ENCODE measurements at regions not wholly inside any gene's neighbourhood (a gene's known extent, or its start where the extent isn't known, plus 50 kb on each side); places are given as distances from the start of the nearest gene placed in this dataset.
"Not testable (repeated sequence)": the region's sequence is repeated elsewhere in the genome, so short reads cannot be mapped to it uniquely, and the experiment has no call there.

DNA sequence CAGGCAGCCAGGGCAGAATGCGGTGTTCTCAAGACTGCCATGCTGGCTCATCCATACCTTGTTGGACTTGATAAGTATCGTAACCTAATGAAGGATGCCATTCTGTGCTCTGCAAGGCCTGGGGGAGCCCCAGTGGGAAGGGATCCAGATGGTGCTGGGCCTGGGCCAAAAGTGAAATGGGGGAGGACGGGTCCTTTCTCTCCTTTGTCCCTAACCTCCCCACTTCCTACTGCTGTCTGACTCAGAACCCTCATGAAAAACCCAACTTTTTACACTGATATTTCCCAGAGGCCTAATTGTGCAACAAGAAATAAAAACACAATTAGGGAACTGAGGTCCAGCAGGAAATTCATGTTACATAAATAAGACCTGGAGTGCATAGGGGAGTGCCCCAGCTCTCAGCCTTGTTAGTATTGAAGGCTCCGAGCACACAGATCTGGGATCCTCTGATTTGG, 193.7 kb upstream of the SVIL start:
- no peak for DNase-seq (ENCODE audit: low read depth in 2 of 2)

DNA sequence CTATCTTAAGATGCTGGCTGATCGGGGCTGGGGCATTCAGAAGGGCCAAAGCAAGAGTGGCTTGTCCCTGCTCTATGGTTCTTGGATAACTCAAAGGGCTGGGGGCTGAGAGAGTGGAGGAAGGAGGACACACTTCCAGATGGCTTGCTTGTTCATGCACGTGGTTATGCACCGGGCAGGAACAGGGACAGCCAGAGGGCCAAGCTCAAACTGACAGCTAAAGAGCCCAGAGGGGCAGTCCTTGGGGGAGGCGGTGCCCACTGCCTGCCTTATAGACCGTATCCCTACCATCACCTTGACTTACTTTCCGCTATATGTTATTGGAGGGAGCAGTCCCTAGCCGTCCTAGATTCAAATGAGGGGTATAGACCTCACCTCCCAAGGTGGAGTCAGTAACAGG, 192.7 kb upstream of the SVIL start:
- no peak for DNase-seq (ENCODE audit: low read depth in 2 of 2)

DNA sequence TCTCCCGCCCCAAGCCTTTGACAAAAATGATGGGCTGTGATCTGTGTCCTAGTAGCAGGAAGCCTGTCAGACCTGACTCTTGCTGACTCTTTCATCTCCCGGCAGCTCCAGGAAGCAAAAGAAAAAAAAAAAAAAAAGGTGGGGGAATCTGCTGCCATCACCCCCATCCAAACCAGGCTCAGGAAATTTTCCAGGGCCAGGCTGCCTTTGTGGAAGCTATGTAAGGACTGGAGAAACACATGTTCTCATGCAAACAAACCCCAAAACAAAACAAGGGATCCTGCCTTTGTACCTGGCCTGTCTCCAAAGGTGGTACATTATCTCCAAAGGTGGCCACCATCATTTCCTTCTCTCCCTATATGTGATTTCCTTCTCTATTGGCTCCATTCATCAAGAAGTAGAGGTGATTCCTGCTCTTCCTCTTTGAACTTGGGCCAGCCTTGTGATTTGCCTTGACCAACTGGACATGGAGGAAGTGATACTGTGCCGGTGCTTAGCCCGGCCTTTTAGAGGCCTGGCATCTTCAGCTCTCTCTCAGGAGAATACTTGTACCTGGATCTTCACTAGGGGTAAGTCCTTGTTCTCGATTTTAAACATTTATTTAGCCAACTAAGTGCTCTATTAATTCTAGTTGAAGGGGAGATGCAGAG, 192.2 kb upstream of the SVIL start:
- DNase-seq (ENCODE audit: low read depth in 2 of 2) = no peak

DNA sequence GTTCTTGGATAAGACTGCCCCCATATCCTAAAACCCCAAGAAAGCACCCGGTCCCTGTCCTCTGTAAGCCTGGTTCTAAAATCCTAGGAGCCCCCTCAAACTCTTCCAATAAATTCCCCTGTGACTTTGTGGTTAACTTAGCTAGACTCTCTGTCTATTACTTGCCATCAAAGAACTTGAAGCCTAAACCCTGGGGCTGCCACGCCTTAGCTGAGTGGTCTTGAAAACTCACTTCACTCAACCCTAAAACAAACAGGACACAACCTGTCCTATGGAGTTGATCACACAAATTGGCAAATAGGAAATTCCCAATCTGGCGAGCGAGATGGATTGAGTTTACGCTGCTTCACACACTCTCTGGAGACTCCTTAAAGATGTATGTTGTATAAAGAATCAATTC, 191.4 kb upstream of the SVIL start:
- no peak for DNase-seq (ENCODE audit: low read depth in 2 of 2)

DNA sequence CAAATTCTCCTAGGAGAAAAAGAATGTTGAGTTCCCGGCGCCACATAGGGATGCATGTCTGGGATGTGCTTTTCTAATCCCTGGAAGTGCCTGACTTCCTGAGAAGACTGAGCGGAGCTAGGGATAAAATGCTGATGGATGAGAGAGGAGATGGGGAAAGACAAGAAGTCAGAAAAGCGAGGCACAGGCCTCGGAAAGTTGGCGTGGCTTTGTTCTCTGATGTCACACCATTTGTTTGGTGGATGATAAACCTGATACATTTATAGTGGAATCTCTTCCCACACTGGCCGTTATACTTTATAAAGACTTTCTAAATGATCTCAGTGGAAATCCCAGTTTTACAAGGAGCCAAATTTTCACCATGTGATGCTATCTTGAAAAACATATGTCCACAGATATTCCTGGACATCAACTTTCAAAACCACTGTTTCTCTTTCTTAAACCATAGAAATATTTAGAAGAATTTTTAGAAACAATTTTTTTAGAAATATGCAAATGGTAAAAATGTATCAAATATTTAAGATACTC, 188.8 kb upstream of the SVIL start:
- no peak for DNase-seq (ENCODE audit: low read depth in 2 of 2)

DNA sequence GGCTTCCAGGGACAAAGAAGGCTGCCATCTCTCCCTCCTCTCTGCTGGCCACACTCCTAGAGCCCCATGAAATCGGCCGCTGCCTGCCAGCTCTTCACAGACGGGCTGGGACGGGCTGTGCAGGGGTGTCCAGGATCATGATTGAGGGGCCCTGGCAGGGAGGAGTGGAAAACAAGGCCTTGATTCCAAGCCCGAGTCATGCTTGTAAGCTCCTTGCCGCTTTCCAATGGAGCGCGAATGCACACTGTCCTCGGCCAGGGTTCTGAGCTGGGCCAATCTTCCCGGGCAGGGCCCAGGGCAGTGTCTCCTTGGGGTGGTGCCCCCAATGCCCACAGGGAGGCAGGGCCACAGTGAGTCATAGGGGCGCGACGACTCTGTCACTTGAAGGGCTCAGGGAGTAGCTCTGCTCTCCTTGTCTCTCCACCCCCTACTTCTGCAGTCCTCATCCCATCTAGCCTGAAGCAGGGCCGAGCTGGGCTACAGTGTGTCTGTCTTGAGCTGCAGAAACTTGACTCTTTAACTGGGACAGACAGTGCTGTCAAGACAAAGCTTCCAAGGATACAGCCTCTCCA, 186.2 kb upstream of the SVIL start:
- no peak for DNase-seq (ENCODE audit: low read depth in 2 of 2)

DNA sequence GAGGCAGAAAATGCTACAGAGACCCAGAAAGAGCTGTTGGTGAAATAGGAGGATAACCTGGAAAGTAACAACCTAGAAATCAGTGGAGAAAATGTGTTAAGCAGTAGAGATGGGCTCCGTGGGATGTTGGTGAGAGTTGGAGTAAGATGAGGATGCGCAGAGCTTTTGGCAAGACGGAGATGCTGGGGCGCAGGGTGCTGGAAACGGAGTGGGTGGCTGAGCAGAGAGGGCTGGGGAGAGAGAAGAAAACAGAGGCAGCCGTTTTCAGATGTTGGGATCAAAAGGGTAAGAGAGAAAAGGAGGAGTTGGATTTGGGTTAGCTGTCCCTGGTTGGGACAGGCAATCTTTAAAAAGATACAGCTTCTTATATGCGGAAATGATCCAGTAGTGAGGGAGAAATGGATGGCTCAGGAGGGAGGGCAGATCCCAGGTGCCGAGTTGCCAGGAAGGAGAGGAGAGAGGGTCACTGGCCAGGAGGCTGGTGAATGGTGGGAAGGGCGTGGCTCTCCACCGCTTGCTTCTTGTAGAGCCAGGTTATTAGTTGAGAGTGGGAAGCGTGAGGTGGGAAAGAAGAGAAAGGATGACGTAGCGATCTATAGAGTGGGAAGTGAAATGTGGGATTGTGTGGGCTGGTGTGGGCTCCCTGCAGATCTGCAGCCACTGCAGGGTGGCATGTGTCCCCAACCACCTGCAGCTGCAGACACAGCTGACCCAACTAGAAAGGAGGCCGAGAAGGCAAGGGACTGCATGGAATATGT, 182.2 kb upstream of the SVIL start:
- no peak for DNase-seq (ENCODE audit: low read depth in 2 of 2)

DNA sequence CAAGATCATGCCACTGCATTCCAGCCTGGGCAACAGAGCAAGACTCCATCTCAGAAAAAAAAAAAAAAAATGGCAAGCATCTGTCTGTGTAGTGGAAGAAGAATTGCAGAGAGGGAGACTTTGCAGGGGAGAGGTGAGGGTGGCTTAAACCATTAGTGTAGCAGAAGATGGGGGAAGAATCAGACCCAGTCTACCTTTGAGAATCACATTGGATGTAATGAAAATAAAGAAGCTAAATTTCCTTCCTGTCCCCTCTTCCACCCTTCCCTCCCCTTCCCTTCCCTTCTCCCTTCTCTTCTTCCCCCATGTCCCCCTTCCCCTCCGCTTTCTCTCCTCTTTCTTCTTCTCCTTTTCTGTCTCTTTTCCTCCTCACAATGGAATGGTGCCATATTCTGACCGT, 180.8 kb upstream of the SVIL start:
- no peak for DNase-seq (ENCODE audit: low read depth in 2 of 2)

DNA sequence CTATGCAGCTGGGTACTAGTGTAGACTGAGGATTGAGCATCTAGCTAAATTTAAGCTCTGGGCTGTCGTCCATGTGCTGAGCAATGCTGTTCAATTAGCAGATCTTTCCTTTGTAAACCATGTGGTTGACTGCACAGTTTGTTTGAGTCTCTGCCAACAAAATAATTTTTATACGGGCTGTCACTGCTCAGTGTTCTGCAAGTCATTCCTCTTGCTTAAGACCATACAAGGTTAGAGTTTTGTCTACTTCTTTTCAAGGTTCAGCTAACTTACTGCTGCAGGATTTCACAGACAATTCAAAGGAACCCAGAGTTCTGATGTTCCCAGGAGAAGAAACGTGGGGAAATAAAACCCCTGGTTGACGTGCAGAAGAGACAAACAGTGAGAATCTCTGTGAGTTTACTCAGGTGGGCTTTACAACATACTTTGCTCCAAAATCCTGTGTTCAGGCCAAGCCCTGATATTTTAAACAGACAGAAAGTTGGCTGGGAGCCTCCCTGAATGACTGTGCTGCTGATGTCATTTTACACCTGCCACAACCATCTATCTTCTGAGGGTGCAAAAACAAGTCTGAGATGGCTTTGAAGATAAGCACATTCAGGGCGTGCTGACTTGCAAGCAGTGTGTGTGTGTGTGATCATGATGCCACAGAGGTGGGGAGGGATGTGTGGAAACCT, 177.1 kb upstream of the SVIL start:
- DNase-seq (ENCODE audit: low read depth in 2 of 2) = no peak

DNA sequence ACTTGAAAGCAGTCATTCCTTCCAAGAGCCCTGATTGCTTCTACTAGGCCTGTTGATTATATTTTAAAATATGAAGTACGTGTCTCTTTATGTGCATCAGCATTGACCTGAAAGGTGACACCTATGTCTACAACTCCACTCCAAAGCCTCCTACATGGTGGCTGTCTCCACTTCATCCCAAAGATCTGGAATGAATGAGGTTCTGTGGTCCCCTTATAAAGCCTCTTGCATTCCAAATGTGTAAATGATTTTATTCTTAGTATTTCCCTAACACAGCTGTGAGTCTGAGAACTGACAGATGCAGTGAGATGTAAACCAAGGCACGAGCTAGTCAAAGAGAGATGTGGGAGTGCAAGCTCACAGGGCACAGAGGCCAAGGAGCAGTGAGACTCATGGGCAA, 176.0 kb upstream of the SVIL start:
- no peak for DNase-seq (ENCODE audit: low read depth in 2 of 2)

DNA sequence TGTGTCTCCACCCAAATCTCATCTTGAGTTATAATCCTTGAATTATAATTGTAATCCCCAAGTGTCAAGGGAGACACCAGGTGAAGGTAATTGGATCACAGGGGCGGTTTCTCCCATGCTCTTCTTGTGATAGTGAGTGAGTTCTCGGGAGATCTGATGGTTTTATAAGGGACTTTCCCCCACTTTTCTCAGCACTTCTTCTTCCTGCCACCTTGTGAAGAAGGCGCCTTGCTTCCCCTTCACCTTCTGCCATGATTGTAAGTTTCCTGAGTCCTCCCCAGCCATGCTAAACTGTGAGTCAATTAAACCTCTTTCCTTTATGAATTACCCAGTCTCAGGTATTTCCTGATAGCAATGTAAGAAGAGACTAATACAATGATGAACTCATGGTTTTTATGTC, 175.5 kb upstream of the SVIL start:
- DNase-seq (ENCODE audit: low read depth in 2 of 2) = not testable (repeated sequence)

DNA sequence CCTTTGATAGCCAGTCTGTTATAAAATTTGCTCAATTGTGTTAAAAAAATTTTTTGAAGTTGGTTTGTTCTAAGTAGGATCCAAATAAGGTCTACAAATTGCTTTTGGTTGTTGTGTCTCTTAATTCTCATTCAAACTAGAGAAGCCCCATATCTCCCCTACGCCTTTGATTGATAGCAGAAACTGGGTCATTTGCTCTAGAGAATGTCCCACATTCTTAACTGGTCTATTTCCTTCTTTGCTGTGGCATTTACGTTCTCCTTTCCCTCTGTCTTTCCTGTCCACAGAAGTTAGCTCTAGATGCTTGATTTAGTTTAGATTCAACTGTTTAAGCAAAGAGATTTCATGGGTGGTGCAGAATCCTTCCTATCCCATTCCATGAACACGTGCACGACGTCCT, 174.6 kb upstream of the SVIL start:
- no peak for DNase-seq (ENCODE audit: low read depth in 2 of 2)

DNA sequence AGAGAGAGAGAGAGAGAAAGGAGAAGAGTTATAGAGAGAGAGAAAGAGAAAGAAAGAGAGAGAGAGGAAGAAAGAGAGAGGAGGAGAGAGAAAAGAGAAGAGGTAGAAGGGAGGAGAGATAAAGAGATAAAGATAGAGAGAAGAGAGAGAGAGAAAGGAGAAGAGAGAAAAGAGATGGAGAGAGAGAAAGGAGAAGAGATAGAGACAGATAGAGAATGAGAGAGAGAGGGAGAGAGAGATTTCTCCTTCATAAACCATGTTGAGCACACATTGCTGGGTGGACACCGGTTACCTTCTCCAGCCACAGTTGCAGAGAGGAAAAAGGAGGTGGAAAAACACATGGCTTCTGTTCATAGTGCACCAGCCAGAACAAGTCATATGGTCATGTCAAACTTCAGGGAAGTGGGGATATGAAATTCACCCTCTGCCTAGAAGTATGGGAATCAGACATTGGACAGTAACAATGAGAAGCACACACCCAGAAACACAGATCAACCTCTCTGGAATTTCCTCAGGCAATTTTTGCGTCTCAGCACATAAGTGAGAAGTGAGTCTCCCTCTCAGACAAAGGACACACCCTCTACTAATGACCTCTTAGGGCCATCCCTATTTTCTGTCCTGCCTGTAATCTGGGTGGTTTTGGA, 172.5 kb upstream of the SVIL start:
- DNase-seq (ENCODE audit: low read depth in 2 of 2) = no peak

DNA sequence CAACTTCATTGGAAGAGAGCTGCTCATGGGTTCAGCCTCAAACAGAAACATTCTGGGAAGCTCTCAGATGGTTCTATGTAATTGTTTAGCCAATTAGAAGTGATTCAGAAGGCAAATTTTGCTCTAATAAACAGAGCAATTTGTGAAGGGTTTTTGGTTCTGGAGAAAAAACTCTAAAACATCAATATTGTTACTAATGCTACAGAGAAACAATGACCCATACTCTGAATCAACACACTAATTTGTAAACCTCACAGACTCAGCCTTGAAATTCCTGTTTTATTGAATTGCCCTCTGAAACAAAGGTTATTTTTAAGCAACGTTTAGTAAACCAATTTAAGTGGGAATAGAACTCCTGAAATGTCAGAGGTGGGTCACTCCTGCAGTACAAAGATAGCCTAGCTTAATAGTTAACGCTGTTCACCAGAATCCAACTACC, 171.6 kb upstream of the SVIL start:
- DNase-seq (ENCODE audit: low read depth in 2 of 2) = no peak

DNA sequence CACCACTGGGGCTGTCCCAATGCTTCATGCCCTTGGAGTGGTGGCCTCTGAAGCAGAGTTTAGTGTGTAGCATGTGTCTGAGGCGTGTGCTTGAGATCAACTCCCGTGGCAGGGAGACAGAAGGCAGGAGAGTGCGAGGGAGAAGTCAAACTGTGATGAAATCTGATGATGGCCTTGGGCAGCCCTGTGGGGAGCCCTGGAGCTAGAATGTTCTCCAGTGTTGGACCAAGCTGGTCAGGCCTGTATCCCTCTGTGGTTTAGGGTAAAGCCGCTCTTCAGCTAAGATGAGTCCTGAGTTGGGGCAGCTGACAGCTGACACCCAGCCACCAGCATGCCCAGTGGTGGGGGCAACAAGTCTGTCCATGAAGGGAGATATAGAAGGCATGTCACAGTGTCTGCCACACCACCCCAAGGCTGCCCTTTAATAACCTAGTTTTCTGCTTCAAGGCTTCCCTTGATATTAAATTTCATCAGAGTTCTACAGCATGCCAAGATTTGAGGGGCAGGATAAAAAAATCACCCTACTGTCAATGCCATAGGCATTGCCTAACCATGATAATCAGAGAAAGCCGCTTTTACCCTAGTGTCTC, 170.5 kb upstream of the SVIL start:
- no peak for DNase-seq (ENCODE audit: low read depth in 2 of 2)

DNA sequence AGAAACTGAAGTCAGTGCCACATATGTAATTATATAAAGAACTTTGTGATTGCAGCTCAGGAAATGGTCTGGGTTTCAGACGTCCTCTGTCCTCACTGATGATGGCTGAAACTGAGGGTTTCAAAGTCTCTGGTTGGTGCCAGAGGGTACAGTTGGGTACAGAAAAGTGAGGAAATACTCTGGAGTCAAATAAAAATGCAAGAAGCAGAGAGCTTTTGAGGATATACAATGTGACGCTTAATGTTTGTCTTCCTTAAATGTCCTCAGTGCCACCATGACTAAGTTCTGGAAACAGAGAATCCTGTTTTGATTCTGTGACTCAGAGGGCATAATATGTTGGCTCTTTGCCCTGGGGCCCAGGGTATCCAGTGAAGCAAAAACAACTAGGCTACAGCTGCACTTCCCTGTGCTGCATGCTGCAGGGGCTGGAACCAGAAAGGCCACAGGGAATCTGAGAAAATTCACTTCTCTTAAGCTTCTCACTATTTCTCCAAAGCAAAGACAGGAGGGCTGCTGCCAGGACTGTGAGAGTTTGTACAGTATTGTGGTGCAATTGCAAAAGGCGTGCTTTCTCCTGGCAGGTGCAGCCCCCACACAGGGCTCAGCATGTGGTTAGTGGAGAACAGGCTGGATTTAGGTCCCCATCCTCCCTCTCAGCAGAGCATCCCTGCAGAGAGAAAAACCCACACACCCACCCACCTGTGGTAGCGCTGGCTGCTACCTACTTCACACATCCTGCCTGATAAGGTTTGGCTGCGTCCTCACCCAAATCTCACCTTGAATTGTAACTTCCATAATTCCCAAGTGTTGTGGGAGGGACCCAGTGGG, 169.5 kb upstream of the SVIL start:
- DNase-seq (ENCODE audit: low read depth in 2 of 2) = no peak

DNA sequence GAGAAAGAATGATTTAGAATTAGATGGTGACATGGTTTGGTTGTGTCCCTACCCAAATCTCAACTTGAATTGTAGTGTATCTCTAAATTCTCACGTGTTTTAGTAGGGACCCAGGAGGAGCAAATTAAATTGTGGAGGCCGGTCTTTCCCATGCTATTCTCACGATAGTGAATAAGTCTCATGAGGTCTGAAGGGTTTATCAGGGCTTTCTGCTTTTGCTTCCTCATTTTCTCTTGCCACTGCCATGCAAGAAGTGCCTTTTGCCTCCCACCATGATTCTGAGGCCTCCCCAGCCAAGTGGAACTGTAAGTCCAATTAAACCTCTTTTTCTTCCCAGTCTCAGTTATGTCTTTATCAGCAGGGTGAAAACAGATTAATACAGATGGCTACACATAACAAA, 167.4 kb upstream of the SVIL start:
- DNase-seq (ENCODE audit: low read depth in 2 of 2) = no peak

DNA sequence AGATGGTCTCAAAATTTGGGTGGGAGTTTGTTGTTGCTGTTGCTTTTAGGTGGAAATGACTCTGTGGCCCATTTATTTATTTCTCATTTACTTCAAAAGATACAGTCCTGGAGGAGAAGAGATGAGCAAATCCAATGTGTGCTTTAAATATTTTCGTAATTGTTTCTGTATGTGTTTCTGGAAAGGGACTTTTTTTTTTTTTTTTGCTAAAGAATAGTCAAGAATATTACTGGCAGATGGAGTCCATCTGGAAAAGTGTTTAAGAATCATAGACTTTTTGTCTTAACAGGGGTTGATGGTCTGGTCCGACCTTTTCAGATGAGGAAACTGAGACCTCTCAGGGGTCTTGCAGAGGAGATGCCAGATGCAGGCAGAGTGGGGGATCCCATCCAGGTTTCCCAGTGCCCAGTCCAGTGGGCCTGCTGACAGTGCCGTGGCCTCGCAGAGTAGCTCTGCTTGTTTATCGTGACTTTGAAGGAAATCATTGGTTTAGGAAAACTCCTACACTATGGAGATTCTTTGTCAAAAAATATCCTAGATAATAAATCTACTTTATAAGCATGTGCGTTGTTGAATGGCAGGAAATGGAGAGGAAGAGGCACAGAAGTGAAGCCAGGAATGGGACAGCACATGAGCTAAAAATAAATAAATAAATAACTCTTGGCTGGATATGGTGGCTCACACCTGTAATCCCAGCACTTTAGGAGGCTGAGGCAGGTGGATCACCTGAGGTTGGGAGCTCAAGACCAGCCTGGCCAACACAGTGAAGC, 164.3 kb upstream of the SVIL start:
- DNase-seq (ENCODE audit: low read depth in 2 of 2) = no peak

DNA sequence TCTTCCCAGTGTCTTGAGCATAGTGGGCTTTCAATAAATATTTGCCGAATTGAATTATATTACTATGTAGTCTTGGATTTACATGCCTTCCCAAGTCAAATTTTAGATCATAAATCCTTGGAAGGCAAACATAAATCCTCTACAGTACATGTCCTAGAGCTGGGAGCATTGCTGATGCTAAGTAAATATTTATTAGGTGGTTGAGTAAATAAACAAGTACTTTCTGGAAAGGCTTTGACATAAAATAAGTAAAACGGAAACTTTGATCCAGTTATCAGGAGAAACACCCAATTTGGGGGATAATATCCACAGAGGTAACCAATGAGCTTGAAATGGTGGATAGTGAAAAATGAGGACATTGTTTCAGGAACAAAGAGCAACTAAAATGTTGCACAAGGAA, 162.8 kb upstream of the SVIL start:
- DNase-seq (ENCODE audit: low read depth in 2 of 2) = no peak

DNA sequence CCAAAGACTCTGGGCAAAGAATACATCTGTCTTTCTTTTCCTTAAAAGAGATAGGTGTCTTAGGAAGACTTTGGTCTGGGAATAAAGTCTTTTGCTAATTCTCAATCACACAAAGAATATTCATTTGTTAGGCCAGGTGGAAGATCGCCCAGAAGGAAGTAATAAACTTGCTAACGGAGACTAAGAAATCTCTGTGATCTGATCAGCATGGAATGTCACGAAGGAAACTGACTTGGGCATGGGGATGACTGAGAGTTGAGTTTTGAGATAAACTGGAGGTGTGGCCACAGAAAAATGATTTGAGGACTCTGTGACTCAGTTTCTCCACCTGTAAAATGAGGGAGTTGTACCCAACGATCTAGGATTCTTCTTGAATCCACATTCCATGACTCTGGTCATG, 161.1 kb upstream of the SVIL start:
- no peak for DNase-seq (ENCODE audit: low read depth in 2 of 2)
